Parathyroid adenoma (tissue), 2 donors: ENCODE measurements at regions not wholly inside any gene's neighbourhood (a gene's known extent, or its start where the extent isn't known, plus 50 kb on each side); places are given as distances from the start of the nearest gene placed in this dataset.

Experiments used
- H2AFZ ChIP-seq: fragments of 300-600 bp; sonication (generic); one replicate; pipeline ENCODE4 v1.7.0; 2017; ENCODE audit warnings: antibody characterized with exemption, mild to moderate bottlenecking
- H3K27ac ChIP-seq: fragments of 300-600 bp; sonication (generic); one replicate; pipeline ENCODE4 v1.7.0; 2017
- H3K27me3 ChIP-seq: fragments of 300-600 bp; sonication (generic); one replicate; pipeline ENCODE4 v1.7.0; 2017; ENCODE audit warnings: low read length; ENCODE audit not compliant: control insufficient read depth, insufficient read depth
- H3K36me3 ChIP-seq: fragments of 300-600 bp; sonication (generic); one replicate; pipeline ENCODE4 v1.7.0; 2017; ENCODE audit warnings: low read length; ENCODE audit not compliant: control insufficient read depth, insufficient read depth
- H3K4me1 ChIP-seq: fragments of 300-600 bp; sonication (generic); one replicate; pipeline ENCODE4 v1.7.0; 2017; ENCODE audit warnings: control low read depth
- H3K4me2 ChIP-seq: fragments of 300-600 bp; sonication (generic); one replicate; pipeline ENCODE4 v1.7.0; 2017; ENCODE audit warnings: low read length
- H3K4me3 ChIP-seq: fragments of 300-600 bp; sonication (generic); one replicate; pipeline ENCODE4 v1.7.0; 2017; ENCODE audit warnings: low read depth, low read length
- H3K79me2 ChIP-seq: fragments of 300-600 bp; sonication (generic); one replicate; pipeline ENCODE4 v1.7.0; 2017; ENCODE audit warnings: control low read depth
- H3K9ac ChIP-seq: fragments of 300-600 bp; sonication (generic); one replicate; pipeline ENCODE4 v1.7.0; 2017; ENCODE audit warnings: mild to moderate bottlenecking
- H3K9me3 ChIP-seq: fragments of 300-600 bp; sonication (generic); one replicate; pipeline ENCODE4 v1.7.0; 2017; ENCODE audit warnings: low read length; ENCODE audit not compliant: control insufficient read depth
- CTCF ChIP-seq: fragments of 300-600 bp; sonication (generic); IDR thresholded peaks from one replicate; pipeline ENCODE4 v1.7.0; 2017; ENCODE audit warnings: antibody characterized with exemption, mild to moderate bottlenecking
- donor health status: primary hyperparathyroidism.

- no peaks in the 10 kb centered on the region for H3K9me3 ChIP-seq
- no peak overlapping the region for H3K27ac ChIP-seq
- no peak overlapping the region for H3K4me2 ChIP-seq
- no peaks in the 10 kb centered on the region for H3K27me3 ChIP-seq
- no peaks in the 10 kb centered on the region for H3K79me2 ChIP-seq
- H2AFZ ChIP-seq, result no peak overlapping the region
- no peak overlapping the region for H3K9ac ChIP-seq
- no peak for TF ChIP-seq CTCF
- no peaks in the 10 kb centered on the region for H3K36me3 ChIP-seq
- no peak overlapping the region for H3K4me3 ChIP-seq
- no peaks in the 10 kb centered on the region for H3K4me1 ChIP-seq
Measured at GRCh38 chr5:136686192-136686872, 321.0 kb upstream of the TRPC7 start.

- Histone ChIP-seq H3K27me3 (no peaks in the 10 kb centered on the region), H3K4me3 (no peak overlapping the region), H2AFZ (no peak overlapping the region), H3K79me2 (no peaks in the 10 kb centered on the region), H3K9me3 (no peaks in the 10 kb centered on the region), H3K27ac (no peak overlapping the region), H3K4me1 (no peaks in the 10 kb centered on the region), H3K36me3 (no peaks in the 10 kb centered on the region), H3K9ac (no peak overlapping the region), H3K4me2 (no peak overlapping the region)
- no peak for TF ChIP-seq CTCF
Measured at GRCh38 chr5:136682986-136683385, 317.6 kb upstream of the TRPC7 start.

- no peaks in the 10 kb centered on the region for H3K4me1 ChIP-seq
- no peaks in the 10 kb centered on the region for H3K36me3 ChIP-seq
- H3K27ac ChIP-seq, result no peak overlapping the region
- no peak overlapping the region for H3K4me2 ChIP-seq
- no peaks in the 10 kb centered on the region for H3K79me2 ChIP-seq
- no peak for TF ChIP-seq CTCF
- no peak overlapping the region for H3K4me3 ChIP-seq
- H2AFZ ChIP-seq, result no peak overlapping the region
- H3K27me3 ChIP-seq, result no peaks in the 10 kb centered on the region
- no peaks in the 10 kb centered on the region for H3K9me3 ChIP-seq
- H3K9ac ChIP-seq, result no peak overlapping the region
Measured at GRCh38 chr5:136679233-136679632, 313.9 kb upstream of the TRPC7 start.

GRCh38 chr5:136677217-136677616 lies 311.9 kb upstream of the TRPC7 start:
- Histone ChIP-seq H3K27ac (no peak overlapping the region), H3K36me3 (no peaks in the 10 kb centered on the region), H3K9me3 (no peaks in the 10 kb centered on the region), H3K79me2 (no peaks in the 10 kb centered on the region), H3K4me3 (no peak overlapping the region), H3K9ac (no peak overlapping the region), H2AFZ (no peak overlapping the region), H3K4me1 (no peaks in the 10 kb centered on the region), H3K4me2 (no peak overlapping the region), H3K27me3 (no peaks in the 10 kb centered on the region)
- TF ChIP-seq CTCF, result no peak

GRCh38 chr5:136676685-136677084 lies 311.3 kb upstream of the TRPC7 start:
- H3K79me2 ChIP-seq, result no peaks in the 10 kb centered on the region
- H3K4me1 ChIP-seq, result no peaks in the 10 kb centered on the region
- TF ChIP-seq CTCF, result no peak
- no peak overlapping the region for H3K4me3 ChIP-seq
- no peaks in the 10 kb centered on the region for H3K36me3 ChIP-seq
- no peak overlapping the region for H3K9ac ChIP-seq
- no peaks in the 10 kb centered on the region for H3K9me3 ChIP-seq
- H3K4me2 ChIP-seq, result no peak overlapping the region
- no peak overlapping the region for H3K27ac ChIP-seq
- H2AFZ ChIP-seq, result no peak overlapping the region
- H3K27me3 ChIP-seq, result no peaks in the 10 kb centered on the region
